DND-41 (cell line): ENCODE measurements at regions not wholly inside any gene's neighbourhood (a gene's known extent, or its start where the extent isn't known, plus 50 kb on each side); places are given as distances from the start of the nearest gene placed in this dataset.

Experiments used
- EZH2 ChIP-seq: IDR thresholded peaks from 3 replicates; pipeline ENCODE4 v1.6.1; 2012; ENCODE audit warnings: borderline replicate concordance, low read depth, mild to moderate bottlenecking, moderate library complexity, low read length, inconsistent platforms; ENCODE audit not compliant: severe bottlenecking
- TF ChIP-seq, protein P1 (sequence below): IDR thresholded peaks from 2 replicates; pipeline ENCODE4 v1.5.1; 2012; ENCODE audit warnings: borderline replicate concordance, low read length, moderate library complexity, mild to moderate bottlenecking; ENCODE audit not compliant: poor library complexity, severe bottlenecking; ENCODE audit errors: extremely low read depth

DNA sequence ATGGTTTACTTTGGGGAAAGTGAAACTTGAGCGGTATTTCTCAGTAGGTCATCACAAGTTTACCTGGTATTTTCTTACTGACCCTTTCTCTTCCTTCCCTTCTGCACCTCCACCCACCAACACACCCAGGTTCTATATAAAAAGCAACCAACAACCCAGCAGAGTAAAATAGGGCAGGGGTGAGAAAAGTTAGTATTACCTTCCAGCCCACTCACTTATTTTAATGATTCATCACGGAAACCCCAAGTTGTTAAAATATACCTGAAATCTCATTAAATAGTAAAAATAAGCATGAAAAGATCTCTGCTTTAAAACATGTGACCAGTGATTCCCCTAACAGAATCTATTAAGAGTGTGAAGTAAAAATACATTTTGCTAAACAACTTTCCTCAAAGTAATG is 306.1 kb downstream of the ZEB2 start:
- TF ChIP-seq, protein P1, sequence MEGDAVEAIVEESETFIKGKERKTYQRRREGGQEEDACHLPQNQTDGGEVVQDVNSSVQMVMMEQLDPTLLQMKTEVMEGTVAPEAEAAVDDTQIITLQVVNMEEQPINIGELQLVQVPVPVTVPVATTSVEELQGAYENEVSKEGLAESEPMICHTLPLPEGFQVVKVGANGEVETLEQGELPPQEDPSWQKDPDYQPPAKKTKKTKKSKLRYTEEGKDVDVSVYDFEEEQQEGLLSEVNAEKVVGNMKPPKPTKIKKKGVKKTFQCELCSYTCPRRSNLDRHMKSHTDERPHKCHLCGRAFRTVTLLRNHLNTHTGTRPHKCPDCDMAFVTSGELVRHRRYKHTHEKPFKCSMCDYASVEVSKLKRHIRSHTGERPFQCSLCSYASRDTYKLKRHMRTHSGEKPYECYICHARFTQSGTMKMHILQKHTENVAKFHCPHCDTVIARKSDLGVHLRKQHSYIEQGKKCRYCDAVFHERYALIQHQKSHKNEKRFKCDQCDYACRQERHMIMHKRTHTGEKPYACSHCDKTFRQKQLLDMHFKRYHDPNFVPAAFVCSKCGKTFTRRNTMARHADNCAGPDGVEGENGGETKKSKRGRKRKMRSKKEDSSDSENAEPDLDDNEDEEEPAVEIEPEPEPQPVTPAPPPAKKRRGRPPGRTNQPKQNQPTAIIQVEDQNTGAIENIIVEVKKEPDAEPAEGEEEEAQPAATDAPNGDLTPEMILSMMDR = no peak
- TF ChIP-seq EZH2 = no peak
